MCF 10A (cell line): ENCODE measurements at regions not wholly inside any gene's neighbourhood (a gene's known extent, or its start where the extent isn't known, plus 50 kb on each side); places are given as distances from the start of the nearest gene placed in this dataset.
"Not testable (repeated sequence)": the region's sequence is repeated elsewhere in the genome, so short reads cannot be mapped to it uniquely, and the experiment has no call there.

ENCODE experiments used
- BruUV-seq: library from RNA; stranded (reverse); fragments of 400-500 nt; replicated peaks from 2 replicates; lab custom pipeline; 2021; lab: Mats Ljungman, UMichigan
- CTCF ChIA-PET: fragments of 300-600 bp; sonication (Branson Sonifier 250); formaldehyde crosslinking; extraction: SDS; loops from one replicate; lab custom pipeline; 2021; ENCODE audit warnings: antibody characterized with exemption, inconsistent platforms; lab: Yijun Ruan, JAX
- POLR2A ChIA-PET: fragments of 300-600, 350-650 bp; sonication (Branson Sonifier 250); formaldehyde crosslinking; extraction: SDS; loops from one replicate; lab custom pipeline; 2020; ENCODE audit warnings: antibody characterized with exemption, inconsistent platforms; lab: Yijun Ruan, JAX
- DNase-seq: peaks from one replicate; pipeline ENCODE4 v3.0.0-alpha.2; 2018; ENCODE audit not compliant: unreplicated experiment
- H3K27ac Mint-ChIP-seq: one replicate; pipeline ENCODE4 v1.8.0; 2022; ENCODE audit warnings: mild to moderate bottlenecking, low read depth, mixed read lengths; ENCODE audit not compliant: unreplicated experiment
- H3K27me3 Mint-ChIP-seq: one replicate; pipeline ENCODE4 v1.8.0; 2022; ENCODE audit warnings: mixed read lengths; ENCODE audit not compliant: insufficient read depth, unreplicated experiment
- H3K36me3 Mint-ChIP-seq: one replicate; pipeline ENCODE4 v1.8.0; 2022; ENCODE audit warnings: mild to moderate bottlenecking, moderate library complexity, mixed read lengths; ENCODE audit not compliant: insufficient read depth, unreplicated experiment
- H3K4me1 Mint-ChIP-seq: one replicate; pipeline ENCODE4 v1.8.0; 2022; ENCODE audit warnings: mixed read lengths; ENCODE audit not compliant: insufficient read depth, unreplicated experiment
- H3K4me3 Mint-ChIP-seq: one replicate; pipeline ENCODE4 v1.8.0; 2022; ENCODE audit warnings: mild to moderate bottlenecking, moderate library complexity, mixed read lengths; ENCODE audit not compliant: unreplicated experiment
- H3K9me3 Mint-ChIP-seq: one replicate; pipeline ENCODE4 v1.8.0; 2022; ENCODE audit warnings: mixed read lengths; ENCODE audit not compliant: unreplicated experiment
- intact Hi-C: fragments of 100-400 bp; cut with micrococcal nuclease; formaldehyde crosslinking; loops from 2 replicates; pipeline ENCODE4 v1.14.1; 2022

DNA sequence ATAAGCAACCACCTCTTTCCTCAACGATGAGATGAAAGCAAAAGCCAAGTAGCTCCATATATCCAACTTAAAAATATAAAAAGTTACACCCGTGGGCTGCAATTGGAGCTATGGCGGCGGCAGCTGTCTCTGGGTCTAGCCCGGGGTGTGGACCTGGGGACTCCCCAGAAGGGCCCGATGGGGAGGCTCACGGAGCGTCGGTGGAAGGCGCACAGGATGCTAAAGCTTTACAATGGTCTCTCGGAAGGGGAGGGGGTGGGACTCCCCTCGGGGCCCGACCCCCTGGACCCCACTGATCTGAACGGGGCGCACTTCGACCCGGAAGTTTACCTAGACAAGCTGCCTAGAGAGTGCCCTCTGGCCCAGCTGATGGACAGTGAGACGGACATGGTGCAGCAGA is 118.7 kb upstream of the HMX1 start:
- H3K36me3 Mint-ChIP-seq, intact Hi-C loops, H3K27ac Mint-ChIP-seq, H3K4me3 Mint-ChIP-seq, POLR2A ChIA-PET, H3K4me1 Mint-ChIP-seq, DNase-seq, H3K27me3 Mint-ChIP-seq, CTCF ChIA-PET, BruUV-seq: not testable (repeated sequence)
- H3K9me3 Mint-ChIP-seq = peaks cover 21% of the 10 kb centered on the region

DNA sequence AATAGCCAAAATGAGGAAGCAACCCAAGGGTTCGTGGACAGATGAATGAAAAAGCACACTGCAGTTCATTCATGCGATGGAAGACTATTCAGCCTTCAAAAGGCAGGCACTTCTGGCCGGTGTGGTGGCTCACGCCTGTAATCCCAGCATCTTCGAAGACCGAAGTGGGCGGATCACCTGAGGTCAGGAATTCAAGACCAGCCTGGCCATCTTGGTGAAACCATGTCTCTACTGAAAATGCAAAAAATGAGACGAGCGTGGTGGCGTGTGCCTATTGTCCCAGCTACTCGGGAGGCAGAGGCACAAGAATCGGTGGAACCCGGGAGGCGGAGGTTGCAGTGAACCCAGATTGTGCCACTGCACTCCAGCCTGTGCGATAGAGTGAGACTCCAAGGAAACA is 114.1 kb upstream of the HMX1 start:
- H3K4me1 Mint-ChIP-seq, H3K4me3 Mint-ChIP-seq, intact Hi-C loops, H3K36me3 Mint-ChIP-seq, H3K27me3 Mint-ChIP-seq, BruUV-seq, H3K27ac Mint-ChIP-seq, POLR2A ChIA-PET, DNase-seq: not testable (repeated sequence)
- CTCF ChIA-PET = interaction anchor here (0.7 kb wide), 1 partner anchor 11 kb away, joined by 4 read pairs; no protein-coding TSS in a partner anchor
- H3K9me3 Mint-ChIP-seq = peaks cover 24% of the 10 kb centered on the region

- DNase-seq, H3K36me3 Mint-ChIP-seq, H3K4me1 Mint-ChIP-seq, H3K27ac Mint-ChIP-seq, POLR2A ChIA-PET, H3K4me3 Mint-ChIP-seq, intact Hi-C loops, BruUV-seq, H3K27me3 Mint-ChIP-seq: not testable (repeated sequence)
- H3K9me3 Mint-ChIP-seq = peaks cover 26% of the 10 kb centered on the region
- CTCF ChIA-PET = interaction anchor here (1.1 kb wide), 1 partner anchor 8 kb away, joined by 3 read pairs; no protein-coding TSS in a partner anchor
Observed at GRCh38 chr4:8984641-8985040, 113.0 kb upstream of the HMX1 start.

GRCh38 chr4:8983921-8984320 is 112.3 kb upstream of the HMX1 start:
- intact Hi-C loops, H3K27ac Mint-ChIP-seq, H3K4me3 Mint-ChIP-seq, H3K27me3 Mint-ChIP-seq, BruUV-seq, H3K36me3 Mint-ChIP-seq, DNase-seq, POLR2A ChIA-PET, H3K4me1 Mint-ChIP-seq: not testable (repeated sequence)
- peaks cover 26% of the 10 kb centered on the region for H3K9me3 Mint-ChIP-seq
- CTCF ChIA-PET = interaction anchor here (1.1 kb wide), 1 partner anchor 9 kb away, joined by 3 read pairs; no protein-coding TSS in a partner anchor

- peaks cover 18% of the 10 kb centered on the region for H3K9me3 Mint-ChIP-seq
- POLR2A ChIA-PET, H3K36me3 Mint-ChIP-seq, BruUV-seq, DNase-seq, H3K4me1 Mint-ChIP-seq, CTCF ChIA-PET, H3K27ac Mint-ChIP-seq, H3K27me3 Mint-ChIP-seq, H3K4me3 Mint-ChIP-seq, intact Hi-C loops: not testable (repeated sequence)
Observed at GRCh38 chr4:8976466-8977128, 105.0 kb upstream of the HMX1 start.

DNA sequence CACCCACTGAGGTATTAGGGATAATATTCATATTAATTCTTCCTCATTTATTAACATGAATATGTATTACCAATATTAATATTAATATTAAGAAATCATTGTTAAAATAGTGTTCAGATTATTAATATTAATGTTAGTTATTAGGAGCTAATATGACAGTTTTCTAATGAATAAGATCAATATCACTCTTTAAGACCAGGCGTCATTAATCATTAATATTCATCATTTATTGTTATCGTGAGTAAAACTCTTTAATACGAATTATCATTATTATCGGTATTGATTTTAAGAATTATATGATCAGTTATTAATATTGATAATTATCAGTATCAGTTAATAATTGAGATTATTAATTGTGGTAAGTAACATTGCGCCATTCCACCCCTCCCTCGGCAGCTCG is 101.0 kb upstream of the HMX1 start:
- H3K9me3 Mint-ChIP-seq, intact Hi-C loops, BruUV-seq: not testable (repeated sequence)

DNA sequence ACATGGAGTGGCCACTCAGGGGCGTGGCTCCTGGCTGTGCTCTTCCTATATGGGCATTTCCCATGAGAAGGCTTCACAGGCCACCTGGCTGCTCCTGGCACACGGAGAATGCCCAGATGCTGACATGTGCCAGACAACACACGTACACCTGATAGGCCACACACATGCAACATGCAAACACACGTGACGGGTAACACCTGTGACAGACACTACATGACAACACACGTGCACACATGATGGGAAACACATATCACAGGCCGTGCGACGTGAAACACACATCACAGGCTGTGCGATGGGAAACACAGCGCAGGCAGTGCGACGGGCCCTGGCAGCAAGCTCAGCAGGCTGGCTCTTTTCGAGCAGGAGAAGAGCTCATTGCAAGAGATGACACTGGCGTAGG is 94.3 kb upstream of the HMX1 start:
- CTCF ChIA-PET, H3K36me3 Mint-ChIP-seq: not testable (repeated sequence)

More for the DNA sequence above, 101.0 kb upstream of the HMX1 start:
- DNase-seq, H3K36me3 Mint-ChIP-seq, H3K4me1 Mint-ChIP-seq, H3K27me3 Mint-ChIP-seq, POLR2A ChIA-PET, H3K27ac Mint-ChIP-seq, H3K4me3 Mint-ChIP-seq: not testable (repeated sequence)
- CTCF ChIA-PET = interaction anchor here (0.9 kb wide), 1 partner anchor 11 kb away, joined by 3 read pairs; no protein-coding TSS in a partner anchor

GRCh38 chr4:8964201-8964788 is 92.7 kb upstream of the HMX1 start:
- H3K27me3 Mint-ChIP-seq, POLR2A ChIA-PET, H3K4me3 Mint-ChIP-seq, H3K36me3 Mint-ChIP-seq, BruUV-seq, H3K9me3 Mint-ChIP-seq, H3K27ac Mint-ChIP-seq, DNase-seq, CTCF ChIA-PET, H3K4me1 Mint-ChIP-seq, intact Hi-C loops: not testable (repeated sequence)

More for the DNA sequence above, 94.3 kb upstream of the HMX1 start:
- POLR2A ChIA-PET, H3K9me3 Mint-ChIP-seq, intact Hi-C loops, H3K27me3 Mint-ChIP-seq, H3K4me1 Mint-ChIP-seq, DNase-seq, BruUV-seq, H3K27ac Mint-ChIP-seq, H3K4me3 Mint-ChIP-seq: not testable (repeated sequence)

- H3K36me3 Mint-ChIP-seq, POLR2A ChIA-PET, BruUV-seq, H3K9me3 Mint-ChIP-seq, intact Hi-C loops, CTCF ChIA-PET, H3K27me3 Mint-ChIP-seq, H3K4me1 Mint-ChIP-seq, H3K4me3 Mint-ChIP-seq, H3K27ac Mint-ChIP-seq, DNase-seq: not testable (repeated sequence)
Observed at GRCh38 chr4:8963533-8963932, 91.9 kb upstream of the HMX1 start.
